Lower lobe of right lung (tissue), 2 donors: ENCODE measurements at regions not wholly inside any gene's neighbourhood (a gene's known extent, or its start where the extent isn't known, plus 50 kb on each side); places are given as distances from the start of the nearest gene placed in this dataset.

Source experiments
- ATAC-seq, 2 donors: fragments of 200-7000 bp; cut with Tn5 transposase; one replicate each; pipeline ENCODE4 v1.9.1; 2020 to 2022; ENCODE audit warnings: mild to moderate bottlenecking in 2 of 2, moderate library complexity in 2 of 2
- DNase-seq: peaks from one replicate; pipeline ENCODE4 v3.0.0-alpha.2; 2020
- H3K27ac ChIP-seq: fragments of 200-600 bp; one replicate; pipeline ENCODE4 v1.8.0; 2022
- H3K27me3 ChIP-seq: fragments of 200-600 bp; one replicate; pipeline ENCODE4 v1.8.0; 2022; ENCODE audit warnings: low read depth
- H3K36me3 ChIP-seq: fragments of 200-600 bp; one replicate; pipeline ENCODE4 v1.8.0; 2022; ENCODE audit warnings: mild to moderate bottlenecking
- H3K4me1 ChIP-seq: fragments of 200-600 bp; one replicate; pipeline ENCODE4 v1.8.0; 2022
- H3K4me3 ChIP-seq: fragments of 200-600 bp; one replicate; pipeline ENCODE4 v1.8.0; 2022; ENCODE audit warnings: mild to moderate bottlenecking
- H3K9me3 ChIP-seq: fragments of 200-600 bp; one replicate; pipeline ENCODE4 v1.8.0; 2022
- CTCF ChIP-seq: fragments of 200-600 bp; IDR thresholded peaks from one replicate; pipeline ENCODE4 v1.8.0; 2022; ENCODE audit warnings: antibody characterized with exemption, mild to moderate bottlenecking
- intact Hi-C: fragments of 100-400 bp; cut with DNase I; formaldehyde crosslinking; loops from one replicate; pipeline ENCODE4 v1.11.0; 2022
- donor health status: DM: no; HTN: yes; CAD: no; lungs with severe emphysema.

- intact Hi-C loops: no loop called here
- Histone ChIP-seq H3K27me3 (peaks cover 11% of the 10 kb centered on the region), H3K9me3 (no peaks in the 10 kb centered on the region), H3K4me3 (no peak overlapping the region), H3K27ac (no peak overlapping the region), H3K4me1 (peaks cover 6% of the 10 kb centered on the region), H3K36me3 (no peaks in the 10 kb centered on the region)
- DNase-seq (no peak), ATAC-seq (no peak)
- TF ChIP-seq CTCF: no peak
These were observed 51.8 kb upstream of the RAB6C start for GRCh38 chr2:129927696-129928095.

GRCh38 chr2:129929321-129930290 lies 49.9 kb upstream of the RAB6C start:
- intact Hi-C loops: no loop called here
- no peaks in the 10 kb centered on the region for H3K4me1 ChIP-seq
- H3K4me3 ChIP-seq: no peak overlapping the region
- H3K27ac ChIP-seq: no peak overlapping the region
- H3K36me3 ChIP-seq: no peaks in the 10 kb centered on the region
- DNase-seq (no peak), ATAC-seq (peak in 1 of 2 donors; percentile 24)
- TF ChIP-seq CTCF: no peak
- H3K9me3 ChIP-seq: no peaks in the 10 kb centered on the region
- H3K27me3 ChIP-seq: peaks cover 6% of the 10 kb centered on the region
